HG03095 (cell line): ENCODE measurements at regions not wholly inside any gene's neighbourhood (a gene's known extent, or its start where the extent isn't known, plus 50 kb on each side); places are given as distances from the start of the nearest gene placed in this dataset.
"Not testable (repeated sequence)": the region's sequence is repeated elsewhere in the genome, so short reads cannot be mapped to it uniquely, and the experiment has no call there.

Experiments
- ATAC-seq: cut with Tn5 transposase; IDR thresholded peaks from one replicate; pipeline ENCODE4 v1.9.1; 2021; ENCODE audit warnings: moderate library complexity; ENCODE audit not compliant: unreplicated experiment

GRCh38 chr6:16041327-16041726 lies 87.6 kb upstream of the MYLIP start:
- no peak for ATAC-seq

GRCh38 chr6:16040628-16040974 lies 88.3 kb upstream of the MYLIP start:
- ATAC-seq = no peak

- not testable (repeated sequence) for ATAC-seq
Observed at GRCh38 chr6:16039892-16040627, 88.8 kb upstream of the MYLIP start.

DNA sequence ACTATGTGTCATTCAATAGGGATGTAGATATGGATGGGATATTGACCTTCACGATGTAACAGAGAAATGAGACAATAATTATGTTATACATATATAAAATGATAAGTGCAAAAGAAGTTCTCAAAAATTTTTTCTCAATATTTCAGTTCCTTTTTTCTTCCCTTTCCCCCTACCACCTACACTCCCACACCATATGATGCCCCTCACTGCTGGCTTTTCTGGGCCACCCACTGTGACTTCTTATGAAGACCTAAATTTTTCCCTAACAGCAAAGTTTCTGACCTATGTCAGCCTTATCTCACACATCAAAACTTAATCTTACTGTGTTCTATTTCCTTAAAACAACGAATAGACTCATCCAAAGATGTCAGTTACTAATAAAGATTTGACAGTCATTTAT lies 89.9 kb upstream of the MYLIP start:
- ATAC-seq = no peak

- no peak for ATAC-seq
Observed at GRCh38 chr6:16035488-16036080, 93.3 kb upstream of the MYLIP start.

- no peak for ATAC-seq
Observed at GRCh38 chr6:16033214-16033613, 95.7 kb upstream of the MYLIP start.

DNA sequence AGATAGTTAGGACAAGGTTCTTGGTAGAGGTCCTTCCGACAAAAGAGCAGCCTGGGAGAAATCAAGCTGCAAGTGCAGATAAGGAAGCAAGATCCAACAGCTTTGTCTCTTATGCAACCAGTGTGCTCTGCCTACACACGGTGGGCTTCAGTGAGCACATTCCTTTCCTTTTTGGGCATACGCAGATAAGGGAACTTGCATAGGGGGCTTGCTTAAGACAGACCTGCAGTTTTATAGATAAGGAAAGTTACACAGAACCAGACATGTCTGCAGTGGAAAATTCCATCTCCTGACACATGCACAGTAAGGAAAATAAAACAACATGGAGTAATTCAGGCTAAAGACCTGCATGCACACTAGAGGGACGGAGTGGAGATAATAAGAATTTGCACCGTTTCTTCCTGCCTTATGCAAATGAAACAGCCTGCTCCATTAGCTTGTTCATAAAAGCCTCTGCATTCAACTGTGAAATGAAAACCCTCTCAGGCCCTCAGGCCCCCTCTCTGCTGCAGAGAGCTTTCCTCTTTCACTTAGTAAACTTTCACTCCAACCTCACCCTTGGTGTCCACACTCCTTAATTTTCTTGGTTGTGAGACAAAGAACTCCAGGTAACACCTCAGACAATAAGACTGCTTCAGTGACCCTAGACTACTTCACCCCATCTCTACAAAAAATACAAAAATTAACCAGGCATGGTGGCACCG lies 97.5 kb upstream of the MYLIP start:
- no peak for ATAC-seq

- ATAC-seq = no peak
Observed at GRCh38 chr6:16028966-16029365, 99.9 kb upstream of the MYLIP start.

DNA sequence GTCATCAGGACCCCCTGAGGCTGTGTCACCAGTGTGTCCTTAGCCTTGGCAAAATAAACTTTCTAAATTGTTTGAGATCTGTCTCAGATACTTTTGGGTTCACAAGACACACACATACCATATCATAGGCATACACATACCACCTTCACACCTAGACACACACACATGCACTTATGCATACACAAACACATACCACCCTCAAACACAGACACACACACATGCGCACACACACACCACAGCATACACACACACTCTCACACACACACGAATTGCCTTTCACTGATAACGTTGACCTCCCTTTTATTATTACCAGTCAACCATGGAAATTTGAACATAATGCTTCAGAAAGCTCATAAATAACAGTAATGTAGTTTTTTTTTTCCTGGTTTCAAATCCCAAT lies 108.6 kb upstream of the MYLIP start:
- ATAC-seq = no peak

DNA sequence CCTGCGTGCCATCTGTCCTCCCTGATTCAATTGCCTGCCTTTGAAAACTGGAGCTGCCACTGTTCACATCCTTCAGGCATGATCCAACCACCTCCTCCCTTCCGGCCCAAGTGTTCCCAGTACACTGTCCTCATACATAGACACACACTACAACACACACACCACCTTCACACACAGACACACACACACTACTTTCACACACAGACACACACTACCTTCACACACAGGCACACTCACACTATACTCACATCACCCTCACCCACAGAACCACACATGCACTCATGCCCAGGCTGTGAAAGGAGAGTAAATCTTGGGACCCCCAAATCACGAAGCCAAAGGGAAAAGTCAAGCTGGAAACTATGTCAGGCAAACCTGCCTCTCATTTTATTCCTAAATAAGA lies 109.4 kb upstream of the MYLIP start:
- ATAC-seq = no peak

GRCh38 chr6:16018626-16019025 lies 110.3 kb upstream of the MYLIP start:
- ATAC-seq = no peak

DNA sequence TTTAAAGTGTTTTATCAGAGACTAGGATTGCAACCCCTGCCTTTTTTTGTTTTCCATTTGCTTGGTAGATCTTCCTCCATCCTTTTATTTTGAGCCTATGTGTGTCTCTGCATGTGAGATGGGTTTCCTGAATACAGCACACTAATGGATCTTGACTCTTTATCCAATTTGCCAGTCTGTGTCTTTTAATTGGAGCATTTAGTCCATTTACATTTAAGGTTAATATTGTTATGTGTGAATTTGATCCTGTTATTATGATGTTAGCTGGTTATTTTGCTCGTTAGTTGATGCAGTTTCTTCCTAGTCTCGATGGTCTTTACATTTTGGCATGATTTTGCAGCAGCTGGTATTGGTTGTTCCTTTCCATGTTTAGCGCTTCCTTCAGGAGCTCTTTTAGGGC lies 114.6 kb upstream of the MYLIP start:
- ATAC-seq = not testable (repeated sequence)

DNA sequence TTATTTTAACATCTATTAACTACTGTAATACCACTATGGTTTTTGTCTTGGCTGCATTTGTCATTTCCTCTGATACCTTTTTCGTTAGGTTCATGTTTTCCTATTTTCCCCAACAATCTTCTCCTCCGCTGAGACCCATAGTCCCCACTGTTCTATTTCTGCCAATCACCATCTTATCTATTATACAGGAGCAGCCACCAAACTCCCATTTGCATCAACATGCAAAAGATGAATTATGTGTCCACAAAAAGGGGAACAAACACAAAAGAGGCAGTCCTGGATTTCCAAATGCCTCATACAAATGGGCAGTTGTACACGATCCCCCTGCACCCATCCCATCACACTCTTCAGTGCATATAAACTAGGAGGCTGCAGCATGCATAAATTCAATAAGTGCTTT lies 121.7 kb upstream of the MYLIP start:
- ATAC-seq = no peak

DNA sequence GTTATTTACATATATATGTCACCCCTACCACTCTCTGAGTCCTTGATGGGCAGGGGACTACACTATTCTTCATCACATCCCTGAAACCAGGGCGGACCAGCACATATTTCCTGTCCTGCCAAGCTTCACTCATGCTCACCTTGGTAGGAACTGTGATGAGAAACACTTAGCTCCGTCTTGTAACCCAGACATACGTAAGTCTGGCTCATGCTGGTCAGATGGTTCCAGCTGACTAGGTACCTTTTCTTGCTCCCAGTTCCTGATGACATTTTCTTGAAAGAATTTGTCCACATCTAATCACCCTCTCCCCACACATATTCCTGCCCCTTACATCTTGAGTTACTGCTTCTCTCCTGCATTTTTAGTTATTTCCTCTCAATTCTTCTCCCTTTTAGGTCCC lies 122.2 kb upstream of the MYLIP start:
- ATAC-seq = no peak

GRCh38 chr6:16004934-16005679 lies 123.8 kb upstream of the MYLIP start:
- no peak for ATAC-seq

DNA sequence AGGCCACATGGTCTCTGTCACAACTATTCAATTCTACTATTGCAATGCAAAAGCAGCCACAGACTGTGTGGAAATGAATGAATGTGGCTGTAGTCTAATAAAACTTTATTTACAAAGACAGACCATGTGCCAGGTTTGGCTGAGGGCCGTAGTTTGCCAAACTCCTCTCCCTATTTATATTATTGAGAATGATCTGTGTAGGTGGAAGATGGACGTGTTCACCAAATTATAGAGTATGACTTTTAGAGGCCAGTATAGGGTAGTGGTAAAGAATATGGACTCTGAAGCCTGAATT lies 125.7 kb upstream of the MYLIP start:
- ATAC-seq = no peak

DNA sequence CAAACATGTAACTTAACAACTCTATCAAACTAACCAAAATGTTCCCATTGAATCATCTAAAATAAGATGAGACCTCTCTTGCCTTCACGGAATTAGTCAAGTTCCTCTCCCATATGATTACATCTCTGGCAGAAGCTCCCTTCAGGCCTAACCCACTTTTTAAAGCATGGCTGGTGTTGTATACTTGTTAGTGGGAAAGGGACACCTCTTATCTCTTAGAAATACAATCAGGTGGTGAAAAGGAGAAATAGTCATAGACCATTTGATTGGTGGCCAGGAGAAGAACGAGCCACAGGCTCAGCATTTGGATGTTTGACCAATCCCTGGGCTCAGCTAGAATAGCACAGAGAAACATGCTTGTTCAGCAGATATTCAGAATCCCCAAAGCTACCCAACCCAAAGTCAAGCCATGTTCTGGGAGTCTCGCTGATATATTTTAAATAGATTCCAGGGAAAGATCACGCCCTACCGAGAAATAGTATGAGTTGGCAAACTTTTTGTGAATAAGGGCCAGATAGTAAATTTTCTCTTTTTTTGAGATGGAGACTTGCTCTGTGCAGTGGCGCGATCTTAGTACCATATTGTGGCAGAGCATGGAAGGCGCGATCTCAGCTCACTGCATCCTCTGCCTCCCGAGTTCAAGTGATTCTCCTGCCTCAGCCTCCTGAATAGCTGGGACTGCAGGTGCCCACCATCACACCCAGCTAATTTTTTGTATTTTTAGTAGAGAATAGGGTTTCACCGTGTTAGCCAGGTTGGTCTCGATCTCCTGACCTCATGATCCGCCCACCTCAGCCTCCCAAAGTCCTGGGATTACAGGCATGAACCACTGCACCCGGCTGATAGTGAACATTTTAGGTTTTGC lies 126.3 kb upstream of the MYLIP start:
- ATAC-seq = no peak

- ATAC-seq = no peak
Observed at GRCh38 chr6:16001158-16001557, 127.7 kb upstream of the MYLIP start.

DNA sequence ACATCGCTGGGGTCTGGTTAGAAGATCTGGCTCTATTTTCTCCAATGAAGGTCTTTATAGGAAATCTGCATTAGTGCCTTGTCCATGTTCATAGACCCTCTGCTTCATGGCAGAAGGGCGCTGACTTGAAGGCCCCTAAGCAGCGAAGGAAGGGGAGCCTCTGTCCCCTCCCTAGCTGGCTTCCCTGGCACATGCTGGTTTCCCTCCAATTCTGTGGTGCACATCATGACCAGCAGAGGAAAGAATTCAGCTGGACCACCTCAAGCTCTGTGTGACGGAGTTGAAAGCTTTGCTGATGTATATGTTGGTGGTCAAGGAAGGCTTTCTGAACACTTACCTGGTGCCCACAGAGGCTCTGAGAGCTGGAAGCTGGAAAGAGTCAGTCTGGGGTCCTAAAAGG lies 129.7 kb upstream of the MYLIP start:
- no peak for ATAC-seq

DNA sequence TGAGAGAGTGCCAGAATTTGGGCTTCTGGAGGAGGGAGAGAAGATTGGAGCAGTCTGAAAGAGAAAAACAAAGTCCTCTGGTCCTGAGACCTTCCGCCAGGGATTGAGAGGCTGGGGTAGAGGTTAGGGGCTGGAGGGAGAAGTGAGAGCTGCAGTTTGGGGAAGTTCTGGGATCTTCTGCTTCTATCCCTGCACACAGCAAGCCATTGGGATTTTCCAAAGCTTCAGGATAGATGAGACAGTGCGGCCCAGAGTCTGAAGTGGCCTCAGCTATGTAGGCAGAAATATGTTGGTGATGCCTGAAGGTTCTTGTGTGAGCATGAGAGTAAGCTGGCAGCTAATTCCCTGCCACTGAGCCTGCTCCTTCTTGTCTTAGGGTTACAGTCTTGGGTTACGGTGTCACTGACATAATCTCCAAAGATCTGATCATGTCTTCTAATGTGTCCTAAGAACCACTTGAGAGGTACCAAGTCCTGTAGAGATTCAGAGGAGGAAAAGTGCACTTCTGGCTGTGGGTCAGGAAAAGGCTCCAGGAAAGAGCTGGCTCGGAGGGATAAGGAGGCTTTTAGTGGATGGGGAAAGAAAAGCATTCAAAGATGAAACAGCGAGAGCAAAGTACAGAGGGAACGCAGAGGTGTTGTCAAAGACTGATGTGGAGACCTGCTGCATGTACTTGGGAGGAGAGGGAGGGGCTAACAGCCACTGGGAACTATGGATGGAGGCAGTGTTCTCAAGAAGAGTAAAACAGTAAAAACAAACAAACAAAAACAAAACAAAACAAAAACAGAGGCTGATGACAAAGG lies 131.1 kb upstream of the MYLIP start:
- ATAC-seq = no peak
